Neuronal stem cell (in vitro differentiated cells): ENCODE measurements at regions not wholly inside any gene's neighbourhood (a gene's known extent, or its start where the extent isn't known, plus 50 kb on each side); places are given as distances from the start of the nearest gene placed in this dataset.

Source experiments
- DNase-seq: peaks from one replicate; pipeline ENCODE4 v3.0.0-alpha.2; 2013; ENCODE audit warnings: low spot score
- H2AFZ ChIP-seq: one replicate; pipeline ENCODE4 v1.6.1; 2013; ENCODE audit warnings: mild to moderate bottlenecking, low read length, inconsistent platforms
- H2AK5ac ChIP-seq: 2 replicates; pipeline ENCODE4 v1.6.1; 2013; ENCODE audit warnings: low read depth, mild to moderate bottlenecking, inconsistent platforms, low read length, moderate library complexity, mixed read lengths
- H2BK120ac ChIP-seq: 2 replicates; pipeline ENCODE4 v1.6.1; 2013; ENCODE audit warnings: low read depth, mild to moderate bottlenecking, inconsistent platforms, low read length, moderate library complexity, mixed read lengths
- H2BK12ac ChIP-seq: one replicate; pipeline ENCODE4 v1.6.1; 2013; ENCODE audit warnings: low read length, inconsistent platforms
- H2BK15ac ChIP-seq: 2 replicates; pipeline ENCODE4 v1.6.1; 2013; ENCODE audit warnings: mild to moderate bottlenecking, low read length, inconsistent platforms, mixed read lengths
- H2BK5ac ChIP-seq: one replicate; pipeline ENCODE4 v1.6.1; 2013; ENCODE audit warnings: inconsistent platforms, mild to moderate bottlenecking, low read length, moderate library complexity
- H3K14ac ChIP-seq: one replicate; pipeline ENCODE4 v1.6.1; 2013; ENCODE audit warnings: low read length, inconsistent platforms
- H3K18ac ChIP-seq: 2 replicates; pipeline ENCODE4 v1.6.1; 2013; ENCODE audit warnings: low read length, inconsistent platforms
- H3K23ac ChIP-seq: 2 replicates; pipeline ENCODE4 v1.6.1; 2013; ENCODE audit warnings: low read depth, mild to moderate bottlenecking, mixed read lengths, low read length, inconsistent platforms; ENCODE audit not compliant: poor library complexity
- H3K27ac ChIP-seq: replicated peaks from 3 replicates; pipeline ENCODE4 v1.5.1; 2013; ENCODE audit warnings: low read length, inconsistent platforms
- H3K27me3 ChIP-seq, 3 experiments: 2 replicates each; pipeline ENCODE4 v1.6.1; 2013; ENCODE audit warnings: low read length in 3 of 3, mild to moderate bottlenecking in 2 of 3, inconsistent platforms in 1 of 3, low read depth in 1 of 3, mixed read lengths in 1 of 3, moderate library complexity in 1 of 3; ENCODE audit not compliant: control insufficient read depth in 3 of 3, insufficient read depth in 3 of 3
- H3K36me3 ChIP-seq, 2 donors: replicated peaks in 1 of 2; 2 replicates each; pipeline ENCODE4 v1.6.1; 2013; ENCODE audit warnings: low read length in 2 of 2; ENCODE audit not compliant: control insufficient read depth in 2 of 2, insufficient read depth in 2 of 2
- H3K4ac ChIP-seq: 2 replicates; pipeline ENCODE4 v1.6.1; 2013; ENCODE audit warnings: inconsistent platforms, mild to moderate bottlenecking, low read length, moderate library complexity
- H3K4me1 ChIP-seq, 2 donors: 1 replicate in 1 of 2; 2 replicates in 1 of 2; pipeline ENCODE4 v1.6.1; 2013; ENCODE audit warnings: low read length in 2 of 2, low read depth in 1 of 2; ENCODE audit not compliant: control insufficient read depth in 2 of 2, insufficient read depth in 1 of 2
- H3K4me2 ChIP-seq: one replicate; pipeline ENCODE4 v1.6.1; 2013; ENCODE audit warnings: mild to moderate bottlenecking, low read length, inconsistent platforms; ENCODE audit not compliant: insufficient read depth, poor library complexity, severe bottlenecking
- H3K4me3 ChIP-seq, 2 donors: 2 replicates each; pipeline ENCODE4 v1.5.1; 2013; ENCODE audit warnings: low read length in 2 of 2, mild to moderate bottlenecking in 2 of 2, inconsistent platforms in 1 of 2, moderate library complexity in 1 of 2
- H3K79me1 ChIP-seq: one replicate; pipeline ENCODE4 v1.6.1; 2013; ENCODE audit warnings: low read depth, mild to moderate bottlenecking, inconsistent platforms, low read length, moderate library complexity
- H3K9ac ChIP-seq: one replicate; pipeline ENCODE4 v1.6.1; 2013; ENCODE audit warnings: mild to moderate bottlenecking, low read depth, low read length, inconsistent platforms; ENCODE audit not compliant: poor library complexity
- H3K9me3 ChIP-seq, 2 donors: replicated peaks in 1 of 2; 2 replicates each; pipeline versions ENCODE3 to v1.6.1; 2013; ENCODE audit warnings: low read length in 2 of 2, mild to moderate bottlenecking in 2 of 2, inconsistent platforms in 1 of 2, low read depth in 1 of 2, mixed read lengths in 1 of 2, moderate library complexity in 1 of 2; ENCODE audit not compliant: control insufficient read depth in 2 of 2, insufficient read depth in 1 of 2
- H4K8ac ChIP-seq: one replicate; pipeline ENCODE4 v1.6.1; 2013; ENCODE audit warnings: low read depth, mild to moderate bottlenecking, inconsistent platforms, low read length, moderate library complexity
- H4K91ac ChIP-seq: one replicate; pipeline ENCODE4 v1.6.1; 2013; ENCODE audit warnings: low read length, low read depth, mild to moderate bottlenecking, inconsistent platforms; ENCODE audit not compliant: poor library complexity
- WGBS, 2 donors: extraction: QIAGEN DNeasy Blood & Tissue Kit; methylation state at CpG; one replicate each; pipeline ENCODE4 v1.1.7; 2013; ENCODE audit warnings: missing lambda C conversion rate in 2 of 2, mixed read lengths in 1 of 2; ENCODE audit not compliant: insufficient read length in 2 of 2, insufficient replicate concordance in 1 of 2; ENCODE audit errors: extremely low coverage in 2 of 2; 5-methylcytosine and 5-hydroxymethylcytosine counted together

DNA sequence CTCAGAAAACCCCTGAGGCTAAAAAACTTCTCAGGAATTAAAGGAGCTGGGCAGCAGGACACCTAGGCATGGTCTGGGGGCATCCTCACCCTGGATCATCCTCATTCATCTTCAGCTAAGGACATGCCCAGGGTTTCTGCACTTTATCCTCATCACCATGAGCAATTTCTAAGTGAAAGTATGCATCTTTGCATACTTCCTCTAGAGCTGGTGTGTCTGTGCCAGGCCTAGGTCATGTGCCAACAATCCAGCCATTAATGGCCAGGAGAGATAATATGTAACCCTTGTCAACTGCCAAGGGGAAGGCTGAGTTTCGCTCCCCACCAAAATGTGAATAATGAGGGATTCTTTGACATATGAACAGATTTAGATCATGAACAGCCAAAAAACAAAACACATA is 160.5 kb downstream of the KITLG start:
- Histone ChIP-seq H3K18ac (no peak overlapping the region), H3K4me3 (no peak overlapping the region), H2AFZ (no peak overlapping the region), H3K27ac (no peak overlapping the region), H2AK5ac (no peak overlapping the region), H3K9ac (no peak overlapping the region), H3K4ac (no peak overlapping the region), H3K14ac (no peak overlapping the region), H3K23ac (no peak overlapping the region), H2BK5ac (no peak overlapping the region), H3K79me1 (no peaks in the 10 kb centered on the region), H4K91ac (no peak overlapping the region), H2BK15ac (no peak overlapping the region), H2BK12ac (no peak overlapping the region), H4K8ac (no peak overlapping the region), H3K27me3 (no peaks in the 10 kb centered on the region), H2BK120ac (no peak overlapping the region), H3K36me3 (no peaks in the 10 kb centered on the region), H3K9me3 (no peaks in the 10 kb centered on the region), H3K4me2 (no peak overlapping the region), H3K4me1 (no peaks in the 10 kb centered on the region)
- DNase-seq = no peak
- no CpG with 5 or more reads among the region's 1 CpG for WGBS, 2 donors

DNA sequence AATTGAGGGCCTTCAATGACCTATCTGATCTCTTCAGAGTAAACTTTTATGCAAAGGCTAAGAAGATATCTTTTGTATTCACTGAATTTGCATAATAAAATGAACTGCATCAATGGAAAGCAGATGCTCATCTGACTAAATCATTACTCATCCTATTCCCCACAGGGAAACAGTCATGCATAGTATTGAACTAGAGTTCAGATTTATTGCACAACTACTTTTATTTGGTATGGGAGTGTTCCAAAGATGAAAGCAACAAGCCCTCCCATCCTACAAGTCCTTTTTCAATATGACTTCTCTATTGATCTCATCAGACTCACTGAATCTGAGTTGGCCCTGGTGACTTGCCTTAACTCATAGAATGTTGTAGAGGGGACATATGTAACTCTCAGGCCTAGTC is 159.8 kb downstream of the KITLG start:
- Histone ChIP-seq H3K23ac (no peak overlapping the region), H2BK12ac (no peak overlapping the region), H2AK5ac (no peak overlapping the region), H3K9me3 (no peaks in the 10 kb centered on the region), H3K4me2 (no peak overlapping the region), H3K79me1 (no peaks in the 10 kb centered on the region), H2BK120ac (no peak overlapping the region), H3K27me3 (peaks cover 0 to 1% (median 0%) of the 10 kb centered on the region in 3 experiments), H3K9ac (no peak overlapping the region), H3K4ac (no peak overlapping the region), H3K18ac (no peak overlapping the region), H4K8ac (no peak overlapping the region), H2AFZ (no peak overlapping the region), H3K4me1 (no peaks in the 10 kb centered on the region), H4K91ac (no peak overlapping the region), H3K14ac (no peak overlapping the region), H3K4me3 (no peak overlapping the region), H3K27ac (no peak overlapping the region), H2BK5ac (no peak overlapping the region), H3K36me3 (no peaks in the 10 kb centered on the region), H2BK15ac (no peak overlapping the region)
- no peak for DNase-seq

DNA sequence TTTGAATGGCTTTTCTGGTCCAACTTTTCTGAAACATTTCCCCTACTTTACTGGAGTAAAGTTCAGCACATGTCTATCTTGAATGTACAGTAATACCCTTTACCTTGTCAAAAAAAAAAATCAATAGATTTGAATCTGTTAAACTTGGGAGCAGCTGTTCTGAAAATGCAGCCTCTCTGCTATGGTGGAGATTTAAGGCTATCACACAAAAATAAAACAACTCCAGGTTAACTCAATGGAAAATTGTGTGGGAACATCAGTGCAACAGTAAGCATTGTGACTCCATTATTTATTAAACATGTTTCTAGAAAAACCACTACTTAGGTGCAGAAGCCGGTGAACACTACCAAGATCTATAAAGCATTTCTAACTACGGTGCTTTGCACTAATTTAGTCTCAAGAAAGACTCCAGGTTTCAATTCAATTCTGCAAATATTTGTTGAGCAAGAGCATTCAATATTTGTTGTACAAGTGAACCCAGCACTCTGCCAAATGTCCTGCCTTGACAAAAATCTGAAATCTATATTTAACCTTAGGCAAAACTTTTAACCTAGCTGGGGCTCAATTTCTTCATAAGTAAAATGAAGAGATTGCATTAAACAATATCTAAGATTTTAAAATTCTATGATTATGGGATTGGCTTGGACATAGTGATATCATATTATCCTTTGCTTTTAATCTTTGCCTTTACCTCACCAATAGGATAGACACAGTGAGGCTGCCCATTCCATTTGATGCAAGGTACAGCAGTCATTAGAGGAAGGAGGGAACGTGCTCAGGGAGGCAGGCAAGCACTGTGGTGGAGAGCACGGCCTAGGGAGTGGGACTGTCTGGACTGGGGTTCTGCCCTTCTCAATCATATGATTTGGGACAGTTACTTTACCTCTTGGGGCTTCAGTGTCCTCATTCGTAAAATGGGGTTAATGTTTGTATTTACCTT is 155.2 kb downstream of the KITLG start:
- no peaks in the 10 kb centered on the region for H3K4me1 ChIP-seq
- no peaks in the 10 kb centered on the region for H3K79me1 ChIP-seq
- H2AK5ac ChIP-seq = no peak overlapping the region
- H3K4me3 ChIP-seq = no peak overlapping the region
- H2AFZ ChIP-seq = no peak overlapping the region
- peak overlapping the region; percentile 33 for H4K8ac ChIP-seq
- no peak overlapping the region for H3K4me2 ChIP-seq
- no peak overlapping the region for H2BK15ac ChIP-seq
- no peak overlapping the region for H2BK12ac ChIP-seq
- no peaks in the 10 kb centered on the region for H3K9me3 ChIP-seq
- H3K36me3 ChIP-seq = no peaks in the 10 kb centered on the region
- H3K27me3 ChIP-seq = peaks cover 0 to 2% (median 0%) of the 10 kb centered on the region in 3 experiments
- no peak overlapping the region for H3K27ac ChIP-seq
- H3K9ac ChIP-seq = no peak overlapping the region
- no CpG with 5 or more reads among the region's 5 CpGs for WGBS, 2 donors
- no peak overlapping the region for H3K18ac ChIP-seq
- no peak overlapping the region for H2BK120ac ChIP-seq
- H3K4ac ChIP-seq = no peak overlapping the region
- no peak overlapping the region for H2BK5ac ChIP-seq
- H3K23ac ChIP-seq = no peak overlapping the region
- H3K14ac ChIP-seq = no peak overlapping the region
- H4K91ac ChIP-seq = no peak overlapping the region
- no peak for DNase-seq

DNA sequence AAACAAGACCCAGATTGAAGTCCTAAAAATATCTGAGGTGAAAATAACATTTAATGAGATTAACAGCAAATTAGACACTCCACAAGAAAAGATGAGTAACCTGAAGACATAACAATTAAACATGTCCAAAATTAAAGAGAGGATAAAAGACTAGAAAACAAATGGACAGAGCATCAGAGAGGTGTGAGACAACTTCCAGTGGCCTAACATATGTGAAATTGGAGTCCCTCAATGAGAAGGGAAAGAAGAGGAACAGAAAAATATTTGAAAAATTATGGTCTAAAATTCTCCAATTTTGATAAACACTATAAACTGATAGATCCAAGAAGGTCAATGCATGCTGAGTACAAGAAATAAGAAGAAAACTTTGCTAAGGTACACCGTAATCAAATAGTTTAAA is 151.9 kb downstream of the KITLG start:
- no peak overlapping the region for H3K14ac ChIP-seq
- no peak overlapping the region for H3K4me3 ChIP-seq
- no peaks in the 10 kb centered on the region for H3K4me1 ChIP-seq
- H2BK15ac ChIP-seq = no peak overlapping the region
- H2BK5ac ChIP-seq = no peak overlapping the region
- no peak for DNase-seq
- H3K9me3 ChIP-seq = no peaks in the 10 kb centered on the region
- H3K4me2 ChIP-seq = no peak overlapping the region
- no peaks in the 10 kb centered on the region for H3K79me1 ChIP-seq
- H3K23ac ChIP-seq = no peak overlapping the region
- no peak overlapping the region for H3K27ac ChIP-seq
- no peak overlapping the region for H4K91ac ChIP-seq
- H3K36me3 ChIP-seq = no peaks in the 10 kb centered on the region
- no peak overlapping the region for H2AK5ac ChIP-seq
- no peak overlapping the region for H2BK12ac ChIP-seq
- H4K8ac ChIP-seq = no peak overlapping the region
- H3K9ac ChIP-seq = no peak overlapping the region
- peaks cover 0 to 2% (median 0%) of the 10 kb centered on the region in 3 experiments for H3K27me3 ChIP-seq
- WGBS, 2 donors = no CpG with 5 or more reads among the region's 1 CpG
- no peak overlapping the region for H3K4ac ChIP-seq
- no peak overlapping the region for H2AFZ ChIP-seq
- no peak overlapping the region for H2BK120ac ChIP-seq
- no peak overlapping the region for H3K18ac ChIP-seq
